GM12872 (cell line): ENCODE measurements at regions not wholly inside any gene's neighbourhood (a gene's known extent, or its start where the extent isn't known, plus 50 kb on each side); places are given as distances from the start of the nearest gene placed in this dataset.

Experiments used
- CTCF ChIP-seq: IDR thresholded peaks from 3 replicates; pipeline ENCODE4 v1.5.1; 2011; ENCODE audit warnings: low read depth, mild to moderate bottlenecking, low read length, moderate library complexity; ENCODE audit not compliant: insufficient read depth

DNA sequence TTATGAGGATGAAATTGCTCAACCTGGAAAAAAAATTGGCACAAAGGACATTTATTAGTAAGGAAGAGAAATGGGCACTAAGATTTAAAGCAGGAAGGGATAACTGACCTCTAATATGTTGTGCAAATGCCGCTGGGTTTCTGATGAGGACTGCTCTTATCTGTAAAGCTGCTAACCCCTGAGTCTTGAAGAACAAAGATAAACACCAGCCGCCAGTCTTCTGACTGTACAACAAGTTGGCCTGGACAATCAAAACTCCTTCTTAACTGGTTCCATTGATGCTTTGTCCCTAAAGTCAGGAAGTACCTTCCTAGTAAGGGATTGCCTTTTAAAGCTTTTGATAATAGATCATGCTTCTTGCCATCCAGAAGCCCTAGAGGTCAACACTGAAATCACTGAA is 301.8 kb downstream of the TRIB2 start:
- TF ChIP-seq CTCF, result no peak

DNA sequence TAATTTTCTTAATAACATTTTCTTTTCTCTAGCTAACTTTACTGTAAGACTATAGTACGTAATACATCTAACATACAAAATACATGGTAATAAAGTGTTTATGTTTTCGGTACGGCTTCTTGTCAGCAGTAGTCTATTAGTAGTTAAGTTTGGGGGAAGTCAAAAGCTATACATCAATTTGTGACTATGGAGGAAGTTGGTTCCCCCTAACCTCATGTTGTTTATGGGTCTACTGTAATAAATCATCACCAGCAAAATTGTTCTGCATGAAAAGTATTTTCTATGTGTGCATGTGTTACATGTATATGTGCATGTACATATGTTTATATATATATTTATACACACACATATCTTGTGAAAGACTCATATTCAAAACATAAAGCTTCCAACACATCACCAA is 303.0 kb downstream of the TRIB2 start:
- no peak for TF ChIP-seq CTCF

DNA sequence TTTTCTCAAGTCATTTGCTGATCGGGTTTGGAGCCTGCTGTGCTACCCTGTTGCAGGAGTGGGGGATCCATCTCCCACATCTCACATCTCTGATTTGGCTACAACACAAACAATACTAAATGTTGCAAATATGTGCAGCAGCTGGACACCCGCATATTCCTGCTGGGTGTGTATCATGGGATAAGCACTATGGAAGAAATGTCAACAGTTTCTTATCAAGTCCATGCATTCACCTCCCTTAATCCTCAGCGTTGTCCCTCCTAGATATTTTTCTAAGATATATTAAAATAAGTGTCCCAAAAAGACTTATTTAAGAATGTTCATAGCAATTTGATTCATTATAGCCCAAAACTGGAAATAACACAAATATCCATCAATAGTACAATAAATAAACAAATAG is 303.7 kb downstream of the TRIB2 start:
- TF ChIP-seq CTCF, result no peak

DNA sequence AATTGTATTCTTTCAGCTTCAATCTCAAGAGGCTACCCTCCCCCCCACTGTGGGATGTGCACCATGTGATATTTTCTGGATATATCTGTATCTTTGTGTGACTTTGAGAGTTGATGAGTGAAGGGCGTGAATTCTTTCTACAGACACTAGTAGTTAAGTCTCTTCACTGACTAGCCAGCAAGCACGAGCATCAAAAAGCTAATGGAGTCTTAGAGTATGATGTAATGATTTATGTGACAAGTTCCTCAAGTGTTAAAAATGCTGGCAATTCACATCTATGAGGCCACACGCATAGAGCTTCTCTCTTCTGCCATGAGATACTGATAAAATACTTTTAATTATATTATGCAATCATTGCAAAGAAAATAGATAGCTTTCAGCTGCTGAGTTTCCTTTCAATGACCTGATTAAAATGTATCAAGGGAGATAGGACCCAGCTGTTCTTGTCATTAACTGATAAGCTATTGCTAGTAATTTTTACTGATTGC is 304.8 kb downstream of the TRIB2 start:
- no peak for TF ChIP-seq CTCF

DNA sequence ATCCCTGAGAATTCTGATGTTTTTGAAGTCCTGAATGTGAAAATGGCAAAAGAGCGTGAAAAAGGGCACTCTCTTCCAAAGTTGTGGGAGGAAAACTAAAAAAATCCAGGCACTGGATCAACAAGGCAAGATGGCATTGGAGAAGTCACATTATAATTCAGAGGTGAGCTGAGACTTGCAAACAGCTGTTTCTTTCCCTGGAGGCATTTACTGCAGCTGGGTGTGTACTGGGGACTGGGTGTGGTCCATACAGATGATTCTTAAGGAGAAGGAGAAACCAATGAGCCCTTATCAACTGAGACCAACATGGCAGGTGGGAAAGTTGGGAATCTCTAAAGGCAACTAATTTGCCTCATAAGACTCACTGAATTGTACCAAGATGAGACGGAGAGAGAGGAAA is 313.9 kb downstream of the TRIB2 start:
- TF ChIP-seq CTCF, result no peak

DNA sequence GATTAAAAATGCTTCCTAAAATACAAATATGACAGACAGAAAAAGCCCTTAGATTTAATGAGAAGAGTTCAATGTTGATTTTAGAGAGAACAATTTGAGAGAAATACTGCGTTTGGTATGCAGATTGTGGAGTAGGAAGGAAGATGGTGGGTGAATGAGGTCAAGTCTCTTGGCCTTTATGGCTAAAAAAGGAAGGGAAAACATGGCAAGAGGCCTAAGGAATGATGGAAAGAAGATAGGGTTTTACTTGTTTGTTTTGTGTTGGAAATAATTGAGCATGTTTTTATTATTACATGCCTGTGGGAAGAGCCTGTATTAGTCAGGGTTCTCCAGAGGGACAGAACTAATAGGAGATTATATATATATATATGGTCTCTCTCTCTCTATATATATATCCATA is 318.1 kb downstream of the TRIB2 start:
- no peak for TF ChIP-seq CTCF

DNA sequence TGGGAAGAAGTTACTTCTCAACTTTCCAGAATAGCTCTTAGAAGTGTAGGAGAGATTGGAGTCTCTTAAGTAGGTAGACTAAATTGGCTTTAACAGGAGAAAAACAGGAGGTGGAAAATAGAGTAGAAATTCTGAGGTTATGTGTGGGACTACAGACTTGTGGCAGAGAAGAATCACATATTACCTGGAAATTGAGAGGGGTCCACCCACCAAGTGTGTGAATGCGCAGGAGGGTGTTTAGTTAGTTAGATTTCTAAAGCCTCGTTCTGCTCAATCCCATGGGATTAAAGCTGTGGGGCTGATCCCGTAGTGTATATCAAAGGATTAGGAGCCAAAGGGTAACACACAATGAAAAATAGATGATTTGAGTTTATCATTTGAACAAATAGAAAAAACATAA is 319.1 kb downstream of the TRIB2 start:
- no peak for TF ChIP-seq CTCF

- TF ChIP-seq CTCF, result no peak
Measured at GRCh38 chr2:13040043-13040442, 323.3 kb downstream of the TRIB2 start.
